ENCODE measurements at regions not wholly inside any gene's neighbourhood (a gene's known extent, or its start where the extent isn't known, plus 50 kb on each side); places are given as distances from the start of the nearest gene placed in this dataset.
"Not testable (repeated sequence)": the region's sequence is repeated elsewhere in the genome, so short reads cannot be mapped to it uniquely, and the experiment has no call there.

DNA sequence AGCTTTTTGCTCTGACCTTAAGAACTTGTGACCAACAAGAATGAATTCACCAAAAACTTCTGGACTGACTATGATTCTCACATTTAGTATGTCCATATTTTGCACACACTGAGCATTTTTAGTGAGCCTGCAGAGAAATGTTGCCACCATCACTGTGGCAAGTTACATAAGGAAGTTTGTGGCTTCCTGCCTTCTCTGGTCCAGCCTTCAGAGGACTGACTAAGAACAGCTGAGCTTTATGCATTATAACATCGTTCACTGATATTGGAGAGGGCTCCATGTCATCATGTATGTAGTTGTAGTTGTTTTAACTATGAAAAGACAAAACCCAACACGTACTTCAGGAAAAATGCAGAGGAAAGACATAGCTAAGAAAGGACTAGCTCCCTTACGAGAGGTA, 218.0 kb upstream of the CRIM1 start:
- ATAC-seq (ENCODE audit: low FRiP score) (no peak), DNase-seq (ENCODE audit: low spot score) (no peak)
- TF ChIP-seq, protein P1, sequence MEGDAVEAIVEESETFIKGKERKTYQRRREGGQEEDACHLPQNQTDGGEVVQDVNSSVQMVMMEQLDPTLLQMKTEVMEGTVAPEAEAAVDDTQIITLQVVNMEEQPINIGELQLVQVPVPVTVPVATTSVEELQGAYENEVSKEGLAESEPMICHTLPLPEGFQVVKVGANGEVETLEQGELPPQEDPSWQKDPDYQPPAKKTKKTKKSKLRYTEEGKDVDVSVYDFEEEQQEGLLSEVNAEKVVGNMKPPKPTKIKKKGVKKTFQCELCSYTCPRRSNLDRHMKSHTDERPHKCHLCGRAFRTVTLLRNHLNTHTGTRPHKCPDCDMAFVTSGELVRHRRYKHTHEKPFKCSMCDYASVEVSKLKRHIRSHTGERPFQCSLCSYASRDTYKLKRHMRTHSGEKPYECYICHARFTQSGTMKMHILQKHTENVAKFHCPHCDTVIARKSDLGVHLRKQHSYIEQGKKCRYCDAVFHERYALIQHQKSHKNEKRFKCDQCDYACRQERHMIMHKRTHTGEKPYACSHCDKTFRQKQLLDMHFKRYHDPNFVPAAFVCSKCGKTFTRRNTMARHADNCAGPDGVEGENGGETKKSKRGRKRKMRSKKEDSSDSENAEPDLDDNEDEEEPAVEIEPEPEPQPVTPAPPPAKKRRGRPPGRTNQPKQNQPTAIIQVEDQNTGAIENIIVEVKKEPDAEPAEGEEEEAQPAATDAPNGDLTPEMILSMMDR (IDR thresholded peaks at IDR 0.05): no peak

DNA sequence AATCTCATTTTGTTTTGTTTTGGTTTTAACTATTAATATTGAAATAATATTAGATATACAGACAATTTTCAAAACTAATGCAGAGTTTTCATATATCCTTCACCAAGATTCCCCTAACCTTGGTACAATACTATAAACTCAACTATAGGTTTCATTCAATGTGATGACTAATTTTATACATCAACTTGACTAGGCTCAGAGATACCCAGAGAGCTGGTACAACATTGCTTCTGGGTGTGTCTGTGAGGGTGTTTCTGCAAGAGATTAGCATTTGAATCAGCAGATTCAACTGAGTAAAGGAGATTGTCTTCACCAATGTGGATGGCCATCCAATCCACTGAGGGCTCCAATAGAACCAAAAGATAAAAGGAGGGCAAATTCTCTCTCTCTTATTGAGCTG, 221.3 kb upstream of the CRIM1 start:
- no peak for DNase-seq (ENCODE audit: low spot score)
- TF ChIP-seq, protein P1 (IDR thresholded peaks at IDR 0.05): no peak
- ATAC-seq (ENCODE audit: low FRiP score): no peak

DNA sequence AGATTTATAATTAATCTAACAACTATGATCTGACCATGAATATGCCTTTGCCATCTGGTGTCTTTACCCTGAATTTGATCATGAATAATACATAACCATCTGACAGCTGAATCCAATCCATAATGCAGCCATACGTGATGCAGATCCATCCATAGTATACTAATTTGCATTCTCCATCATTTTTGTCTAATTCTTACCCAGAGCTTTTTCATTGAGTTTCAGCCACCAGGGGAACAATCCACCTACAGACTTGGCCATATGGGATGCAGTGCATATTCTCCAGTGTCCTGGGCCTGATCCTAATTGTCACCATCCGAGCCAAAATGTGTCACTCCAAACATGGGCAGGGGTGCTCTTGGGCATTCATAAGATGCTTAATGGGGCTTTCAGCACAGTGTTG, 227.2 kb upstream of the CRIM1 start:
- ATAC-seq (ENCODE audit: low FRiP score): no peak
- TF ChIP-seq, protein P1 (IDR thresholded peaks at IDR 0.05): no peak
- DNase-seq (ENCODE audit: low spot score): no peak

DNA sequence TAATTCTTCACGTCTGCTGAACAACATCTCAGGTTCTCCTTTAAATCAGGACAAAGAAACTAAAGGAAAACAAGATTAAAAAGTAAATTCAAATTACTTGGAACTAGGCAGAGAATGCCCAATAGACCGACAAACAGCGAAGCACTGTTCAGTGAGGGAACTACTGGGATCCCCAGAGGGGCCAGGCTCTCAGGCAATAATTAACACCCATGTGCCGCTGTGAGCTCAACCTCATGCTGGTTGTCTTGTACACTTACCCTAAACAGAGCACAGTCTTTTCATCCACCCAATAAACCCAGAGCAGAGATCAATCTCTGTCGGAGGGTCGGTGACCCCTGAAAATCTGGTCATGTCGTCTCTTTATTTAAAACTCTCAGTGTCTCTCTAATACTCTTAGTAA, 229.9 kb upstream of the CRIM1 start:
- DNase-seq (ENCODE audit: low spot score) (no peak), ATAC-seq (ENCODE audit: low FRiP score) (no peak)
- TF ChIP-seq, protein P1 (IDR thresholded peaks at IDR 0.05): no peak

DNA sequence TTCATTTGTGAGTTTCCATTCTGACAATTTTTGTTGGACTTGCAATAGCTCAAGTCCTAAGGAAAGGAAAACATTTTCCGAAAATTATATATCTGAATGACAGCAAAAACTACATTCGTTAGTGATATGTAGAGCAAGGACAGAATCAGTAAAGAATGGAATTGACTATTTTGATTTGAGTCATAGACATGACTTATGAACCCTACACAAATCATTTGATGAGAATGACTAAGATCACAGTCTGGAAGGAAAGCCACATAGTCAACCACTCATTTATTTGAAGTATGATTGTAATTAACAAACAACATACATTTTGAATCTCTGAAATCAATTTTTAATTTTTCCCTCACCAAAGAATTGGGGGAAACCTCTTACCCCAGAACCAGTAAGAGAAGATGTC, 231.6 kb upstream of the CRIM1 start:
- DNase-seq (ENCODE audit: low spot score) (no peak), ATAC-seq (ENCODE audit: low FRiP score) (no peak)
- TF ChIP-seq, protein P1 (IDR thresholded peaks at IDR 0.05): no peak

DNA sequence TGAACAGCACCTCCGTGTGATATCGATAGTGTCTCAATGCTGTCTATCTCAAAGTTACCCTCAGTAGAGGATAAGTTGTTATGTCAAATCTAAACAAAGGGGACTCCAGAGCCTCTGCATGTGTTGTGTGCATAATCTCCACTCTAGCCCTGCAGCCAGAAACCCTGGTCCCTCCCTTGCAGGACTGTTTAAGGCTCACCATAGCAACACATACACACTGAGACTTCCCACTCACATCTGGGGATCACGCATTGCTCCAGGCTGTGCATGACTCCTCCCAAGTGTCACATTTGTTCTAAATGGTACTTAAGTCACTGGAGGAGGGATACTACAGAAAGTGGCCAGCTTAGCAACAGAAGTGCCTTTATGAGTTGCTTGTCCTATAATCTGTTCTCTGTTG, 258.6 kb upstream of the CRIM1 start:
- TF ChIP-seq, protein P1 (IDR thresholded peaks at IDR 0.05): no peak
- no peak for DNase-seq (ENCODE audit: low spot score)
- ATAC-seq (ENCODE audit: low FRiP score): no peak

DNA sequence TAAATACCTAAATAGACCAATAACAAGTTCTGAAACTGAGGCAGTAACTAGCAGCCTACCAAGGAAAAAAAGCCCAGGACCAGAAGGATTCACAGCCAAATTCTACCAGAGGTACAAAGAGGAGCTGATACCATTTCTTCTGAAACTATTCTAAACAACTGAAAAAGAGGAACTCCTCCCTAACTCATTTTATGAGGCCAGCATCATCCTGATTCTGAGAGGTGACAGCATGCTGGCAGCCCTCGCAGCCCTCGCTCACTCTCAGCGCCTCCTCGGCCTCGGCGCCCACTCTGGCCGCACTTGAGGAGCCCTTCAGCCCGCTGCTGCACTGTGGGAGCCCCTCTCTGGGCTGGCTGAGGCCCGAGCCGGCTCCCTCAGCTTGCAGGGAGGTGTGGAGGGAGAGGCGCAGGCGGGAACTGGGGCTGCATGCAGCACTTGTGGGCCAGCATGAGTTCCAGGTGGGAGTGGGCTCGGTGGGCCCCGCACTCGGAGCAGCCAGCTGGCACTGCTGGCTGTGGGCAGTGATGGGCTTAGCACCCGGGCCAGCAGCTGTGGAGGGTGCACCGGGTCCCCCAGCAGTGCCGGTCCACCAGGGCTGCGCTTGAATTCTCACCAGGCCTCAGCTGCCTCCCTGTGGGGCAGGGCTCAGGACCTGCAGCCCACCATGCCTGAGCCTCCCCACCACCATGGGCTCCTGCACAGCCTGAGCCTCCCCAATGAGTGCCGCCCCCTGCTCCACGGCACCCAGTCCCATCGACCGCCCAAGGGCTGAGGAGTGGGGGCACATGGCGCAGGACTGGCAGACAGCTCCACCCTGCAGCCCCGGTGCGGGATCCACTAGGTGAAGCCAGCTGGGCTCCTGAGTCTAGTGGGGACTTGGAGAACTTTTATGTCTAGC, 263.5 kb upstream of the CRIM1 start:
- DNase-seq (ENCODE audit: low spot score); ATAC-seq (ENCODE audit: low FRiP score): not testable (repeated sequence)

Data from omental fat pad (tissue), 3 donors.